GM21367 (cell line): ENCODE measurements at regions not wholly inside any gene's neighbourhood (a gene's known extent, or its start where the extent isn't known, plus 50 kb on each side); places are given as distances from the start of the nearest gene placed in this dataset.
A peak's percentile ranks its signal among the peaks of the same experiment; 100 is the strongest.

Source experiments
- ATAC-seq: cut with Tn5 transposase; IDR thresholded peaks from one replicate; pipeline ENCODE4 v1.9.1; 2021; ENCODE audit not compliant: unreplicated experiment

DNA sequence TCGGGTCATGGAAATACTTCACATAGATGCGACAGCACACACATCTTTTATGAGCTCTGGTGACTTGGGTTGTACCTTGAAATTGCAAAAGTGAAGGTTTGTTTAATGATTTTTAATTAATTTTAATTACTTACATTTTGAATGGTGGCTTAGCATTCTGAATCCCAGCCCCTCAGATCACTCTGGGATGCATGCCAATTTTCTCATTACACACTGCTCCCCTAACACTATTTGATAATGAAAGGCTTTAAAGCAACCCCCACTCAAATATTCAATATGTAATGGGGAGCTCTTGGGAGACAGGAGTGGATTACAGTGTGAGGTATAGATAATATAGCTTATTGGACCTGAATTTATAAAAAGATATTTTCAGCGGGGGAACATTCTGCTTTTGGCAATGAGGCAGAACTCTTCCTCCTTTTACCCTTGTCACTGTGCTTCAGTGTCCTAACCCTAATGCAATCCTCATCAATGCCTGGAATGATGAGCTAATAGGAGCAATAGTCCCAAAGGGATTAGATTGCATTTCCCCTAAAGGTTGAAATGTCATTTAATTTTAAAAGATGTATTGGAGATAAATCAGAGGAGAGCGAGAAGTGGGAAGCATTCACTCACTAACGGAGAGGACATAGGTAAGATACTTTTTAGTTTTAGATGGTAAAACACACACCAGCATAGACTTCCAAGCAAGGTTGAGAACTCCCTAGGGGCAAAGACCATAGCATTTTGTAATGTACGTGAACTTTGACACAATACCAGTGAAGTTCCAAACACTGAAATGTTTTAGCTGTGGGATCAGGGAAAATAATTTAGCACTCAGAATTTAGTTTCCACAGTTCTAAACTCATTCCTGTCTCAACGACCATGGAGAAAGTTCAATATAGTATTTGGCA, 384.1 kb upstream of the PLXNA2 start:
- no peak for ATAC-seq

DNA sequence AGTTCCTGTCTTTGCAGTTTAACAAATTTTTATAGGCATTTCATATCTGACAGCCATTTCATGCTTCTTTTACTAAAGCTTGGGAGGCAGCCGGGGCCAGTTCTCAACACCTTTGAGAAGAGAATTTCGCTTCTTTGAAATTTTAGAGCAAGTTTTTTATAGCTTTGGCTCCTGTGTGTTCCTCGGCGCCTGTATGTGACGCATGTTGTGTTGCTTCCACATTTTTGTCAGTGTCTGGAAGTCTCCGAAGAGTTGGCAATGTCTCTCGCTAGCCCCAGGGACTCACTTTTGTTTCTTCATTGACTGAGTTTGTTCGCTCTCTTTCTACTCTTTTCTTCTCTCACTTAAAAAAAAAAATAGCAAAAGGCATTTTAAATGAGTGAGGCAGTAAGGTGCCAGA, 386.9 kb upstream of the PLXNA2 start:
- no peak for ATAC-seq

DNA sequence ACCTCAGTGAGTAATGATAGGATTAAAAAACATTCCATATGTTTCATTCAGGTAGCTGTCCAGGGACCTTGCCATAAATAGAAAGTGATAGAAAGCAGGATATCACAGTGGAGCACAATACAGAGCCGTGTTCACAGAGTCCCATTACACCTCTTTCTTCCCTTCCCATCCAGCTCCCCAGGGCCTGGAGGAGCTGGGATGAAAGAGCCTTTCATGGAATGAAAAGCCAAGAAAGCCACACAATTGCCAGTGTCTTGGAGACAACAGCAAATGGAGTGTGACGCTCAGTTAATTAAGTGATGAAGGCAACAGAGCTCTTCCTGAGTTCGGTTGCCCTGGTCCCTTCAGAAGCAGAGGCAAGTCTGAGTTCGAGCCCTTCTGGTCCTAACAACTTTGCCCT, 387.3 kb upstream of the PLXNA2 start:
- no peak for ATAC-seq

DNA sequence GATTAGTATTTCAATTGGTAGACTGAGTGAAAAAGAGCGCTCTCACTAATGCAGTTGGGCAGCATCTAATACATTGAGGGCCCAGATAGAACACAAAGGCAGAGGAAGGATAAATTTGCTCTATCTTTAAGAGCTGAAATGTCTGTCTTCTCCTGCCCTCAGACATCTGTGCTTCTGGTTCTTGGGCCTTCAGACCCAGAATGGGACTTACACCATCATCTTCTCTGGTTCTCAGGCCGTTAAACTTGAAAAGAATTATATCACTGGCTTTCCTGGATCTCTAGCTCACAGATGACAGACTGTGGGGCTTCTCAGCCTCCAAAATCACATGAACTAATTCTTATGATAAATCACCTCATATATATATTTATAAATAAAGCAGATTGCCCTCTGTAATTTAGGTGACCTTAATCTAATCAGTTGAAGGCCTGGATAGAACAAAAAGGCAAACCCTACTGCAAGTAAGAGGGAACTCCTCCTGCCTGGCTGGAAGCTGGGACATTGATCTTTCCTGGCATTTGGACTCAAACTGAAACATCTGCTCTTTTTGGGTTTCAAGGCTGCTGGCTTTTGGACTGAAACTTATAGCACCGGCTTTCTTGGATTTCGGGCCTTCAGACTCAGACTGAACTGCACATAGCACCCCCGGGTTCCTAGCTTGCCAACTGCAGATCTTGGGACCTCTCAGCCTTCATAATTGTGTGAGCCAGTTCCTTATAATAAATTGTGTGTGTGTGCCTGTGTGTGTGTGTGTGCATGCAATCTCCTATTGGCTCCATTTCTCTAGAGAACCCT, 390.4 kb upstream of the PLXNA2 start:
- no peak for ATAC-seq

DNA sequence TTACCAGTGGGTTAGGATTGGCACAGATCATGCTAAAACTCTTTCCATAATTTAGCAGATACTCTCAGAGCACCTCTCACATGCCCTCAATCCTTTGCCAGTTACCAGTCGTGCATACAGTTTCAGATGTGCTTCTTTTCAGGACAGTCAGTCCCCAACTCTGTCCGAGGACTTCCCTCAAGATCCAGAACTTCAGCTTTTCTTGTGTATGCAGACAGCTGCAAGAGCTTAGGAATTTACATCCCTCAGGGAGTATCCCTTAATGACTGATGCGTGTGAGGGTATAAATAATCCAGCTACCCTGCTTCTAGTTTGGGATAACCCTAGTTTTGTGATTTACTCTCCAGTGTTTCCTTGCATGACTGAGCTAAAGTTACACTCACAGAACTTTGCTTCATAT, 393.0 kb upstream of the PLXNA2 start:
- no peak for ATAC-seq

DNA sequence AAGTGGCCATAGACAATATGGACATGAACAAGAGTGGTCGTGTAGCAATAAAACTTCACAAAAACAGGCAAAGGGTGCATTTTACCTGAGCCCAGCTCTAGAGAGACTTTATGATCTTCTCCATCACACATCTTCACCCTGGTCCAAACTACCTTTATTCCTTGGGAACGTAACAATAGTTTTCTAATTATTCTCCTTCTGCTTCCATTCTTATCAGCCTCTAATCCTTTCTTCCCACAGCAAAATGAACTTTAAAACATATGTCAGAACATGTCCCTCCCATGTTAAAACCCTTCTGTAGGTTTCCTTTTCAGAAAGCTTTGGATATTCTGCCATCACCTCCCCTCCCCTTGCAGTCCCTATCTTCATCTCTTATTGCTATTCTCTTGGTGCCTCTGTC, 395.2 kb upstream of the PLXNA2 start:
- no peak for ATAC-seq

DNA sequence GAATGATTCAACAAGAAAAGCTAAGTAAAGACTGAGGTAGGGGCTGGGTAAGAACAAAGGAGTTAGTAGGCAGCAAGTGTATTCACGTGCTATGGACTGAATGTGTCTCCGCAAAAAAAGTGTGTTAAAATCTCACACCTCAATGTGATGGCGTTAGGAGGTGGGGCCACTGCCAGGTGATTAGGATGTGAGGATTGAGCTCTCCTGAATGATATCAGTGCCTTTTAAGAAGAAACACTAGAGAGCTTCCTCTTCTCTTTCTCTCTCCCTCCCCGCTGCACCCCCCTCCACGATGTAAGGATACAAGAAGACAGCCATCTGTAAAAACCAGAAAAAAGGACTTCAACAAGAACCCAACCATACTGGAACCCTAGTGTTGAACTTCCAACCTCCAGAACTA, 396.1 kb upstream of the PLXNA2 start:
- ATAC-seq, result no peak

DNA sequence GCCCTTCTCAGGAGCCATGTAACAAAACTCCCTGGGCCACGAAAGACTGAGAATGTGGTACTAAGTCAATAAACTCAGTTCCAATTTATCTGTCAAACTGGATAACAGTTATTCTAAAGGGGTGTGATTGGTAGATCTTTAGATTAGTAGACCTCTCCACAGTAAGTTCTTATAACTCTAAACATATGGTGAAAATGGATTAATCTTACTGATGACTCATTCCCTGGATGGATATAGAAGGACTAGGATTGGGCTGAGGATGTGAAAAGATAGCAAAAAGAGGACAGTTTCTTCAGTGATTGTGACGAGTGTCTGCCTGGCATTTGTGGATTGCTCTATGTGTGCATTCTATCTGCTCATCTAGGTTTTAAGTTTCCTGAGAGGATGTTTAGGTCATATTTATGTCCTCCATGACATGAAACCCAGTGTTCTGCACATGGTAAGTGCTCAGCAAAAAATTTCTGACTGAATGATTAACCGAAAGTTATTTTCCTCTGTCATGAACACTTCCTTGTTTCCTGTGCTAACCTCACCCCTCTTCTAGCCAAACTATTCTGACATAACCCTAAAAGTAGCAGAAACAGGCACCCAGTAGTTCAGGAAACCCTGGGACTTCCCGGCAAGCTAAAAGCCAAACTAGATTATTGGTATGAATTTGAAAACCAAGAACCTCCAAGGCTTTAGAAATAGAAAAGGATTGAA, 397.5 kb upstream of the PLXNA2 start:
- no peak for ATAC-seq

DNA sequence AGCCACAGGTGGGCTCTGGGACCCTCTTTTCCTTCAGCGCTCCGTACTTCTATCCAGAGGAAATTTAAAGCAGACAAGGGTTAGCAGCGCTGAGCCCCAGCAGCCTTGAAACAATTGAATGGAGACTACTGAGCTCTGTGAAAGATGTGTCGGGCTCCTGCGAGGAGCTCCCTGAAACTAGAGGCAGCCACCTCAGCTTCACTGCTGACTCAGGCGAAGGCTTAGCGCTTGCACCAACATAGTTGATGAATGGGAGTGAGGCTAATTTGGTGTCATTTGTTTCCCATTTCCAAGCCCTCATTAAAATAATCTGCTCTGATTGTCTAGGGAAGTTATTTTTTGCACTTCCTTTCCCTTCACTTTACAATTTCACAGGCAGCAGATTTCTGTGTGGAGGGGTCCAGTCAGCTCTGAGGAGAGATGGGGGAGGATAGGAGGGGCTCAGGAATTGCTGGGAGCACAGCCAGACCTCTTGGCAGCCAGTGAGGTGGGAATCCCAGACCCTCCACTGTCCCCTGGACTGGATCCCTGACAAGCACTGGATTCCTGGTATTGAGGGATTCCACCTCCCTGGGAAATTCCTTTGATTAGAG, 398.9 kb upstream of the PLXNA2 start:
- ATAC-seq, result no peak

DNA sequence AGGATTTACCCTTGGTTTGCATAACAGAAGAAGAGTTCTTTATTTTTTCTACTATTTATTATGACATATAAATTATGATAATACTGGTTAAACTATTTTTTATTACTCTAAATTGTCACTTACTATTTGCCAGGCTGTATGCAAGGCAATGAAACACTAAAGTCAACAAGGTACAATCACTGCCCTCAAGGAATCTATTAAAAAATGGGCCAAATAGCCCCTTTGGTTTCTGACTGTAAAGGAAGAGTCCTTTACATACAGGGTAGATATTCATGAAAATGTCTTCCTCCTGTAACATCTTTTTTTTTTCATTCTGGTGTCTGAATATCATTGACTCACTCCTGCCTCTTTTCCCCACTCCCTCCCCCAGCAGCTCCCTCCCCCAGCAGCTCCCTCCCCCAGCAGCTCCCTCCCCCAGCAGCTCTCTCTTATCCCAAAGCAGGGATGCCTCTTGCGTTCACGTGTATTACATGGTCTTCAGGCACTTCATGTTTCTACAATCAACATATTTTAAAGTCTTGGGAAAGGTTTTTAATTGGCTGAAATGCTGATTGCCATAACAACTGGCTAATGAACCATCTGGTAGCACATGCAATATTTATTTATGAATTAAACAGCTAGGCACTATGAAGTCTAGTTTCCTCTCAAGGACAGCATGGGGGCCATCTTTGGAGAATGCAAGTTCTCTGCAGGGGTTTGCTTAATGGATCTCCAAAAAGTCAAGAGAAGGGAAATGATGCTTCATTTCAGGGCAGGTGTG, 400.4 kb upstream of the PLXNA2 start:
- ATAC-seq, result no peak

DNA sequence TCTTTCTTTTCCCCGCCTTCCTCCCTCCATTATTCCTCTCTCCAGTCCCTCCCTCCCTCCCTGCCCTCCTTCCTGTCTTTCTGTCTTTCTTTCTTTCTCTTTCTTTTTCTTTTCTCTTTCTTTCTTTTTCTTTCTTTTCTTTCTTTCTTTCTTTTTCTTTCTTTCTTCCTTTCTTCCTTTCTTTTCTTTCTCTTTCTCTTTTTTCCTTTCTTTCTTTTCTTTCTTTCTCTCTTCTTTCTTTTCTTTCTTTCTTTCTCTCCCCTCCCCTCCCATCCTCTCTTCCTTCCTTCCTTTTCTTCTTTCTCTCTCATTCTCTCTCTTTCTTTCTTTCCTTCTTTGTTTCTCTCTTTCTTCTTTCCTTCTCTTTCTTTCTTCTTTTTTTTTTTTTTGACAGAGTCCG, 402.2 kb upstream of the PLXNA2 start:
- no peak for ATAC-seq

DNA sequence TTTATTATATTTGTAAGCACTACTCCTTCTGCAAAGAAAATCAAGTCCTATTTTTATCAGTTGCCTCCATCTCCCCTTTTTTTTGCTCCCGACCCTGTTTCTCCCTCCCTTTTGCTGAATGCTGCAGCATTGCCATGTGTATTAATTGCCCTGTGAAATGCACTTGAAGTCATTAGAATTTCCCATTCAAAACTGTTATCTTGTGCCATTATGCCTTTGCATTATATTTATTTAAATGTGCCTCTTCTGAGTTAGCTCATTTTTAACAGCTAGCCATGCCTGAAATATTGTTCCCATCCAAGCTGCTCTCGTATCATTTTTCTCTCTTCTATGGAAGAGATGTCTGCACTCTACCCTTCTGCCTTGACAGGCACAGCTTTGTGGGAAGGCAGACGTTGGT, 404.0 kb upstream of the PLXNA2 start:
- no peak for ATAC-seq

DNA sequence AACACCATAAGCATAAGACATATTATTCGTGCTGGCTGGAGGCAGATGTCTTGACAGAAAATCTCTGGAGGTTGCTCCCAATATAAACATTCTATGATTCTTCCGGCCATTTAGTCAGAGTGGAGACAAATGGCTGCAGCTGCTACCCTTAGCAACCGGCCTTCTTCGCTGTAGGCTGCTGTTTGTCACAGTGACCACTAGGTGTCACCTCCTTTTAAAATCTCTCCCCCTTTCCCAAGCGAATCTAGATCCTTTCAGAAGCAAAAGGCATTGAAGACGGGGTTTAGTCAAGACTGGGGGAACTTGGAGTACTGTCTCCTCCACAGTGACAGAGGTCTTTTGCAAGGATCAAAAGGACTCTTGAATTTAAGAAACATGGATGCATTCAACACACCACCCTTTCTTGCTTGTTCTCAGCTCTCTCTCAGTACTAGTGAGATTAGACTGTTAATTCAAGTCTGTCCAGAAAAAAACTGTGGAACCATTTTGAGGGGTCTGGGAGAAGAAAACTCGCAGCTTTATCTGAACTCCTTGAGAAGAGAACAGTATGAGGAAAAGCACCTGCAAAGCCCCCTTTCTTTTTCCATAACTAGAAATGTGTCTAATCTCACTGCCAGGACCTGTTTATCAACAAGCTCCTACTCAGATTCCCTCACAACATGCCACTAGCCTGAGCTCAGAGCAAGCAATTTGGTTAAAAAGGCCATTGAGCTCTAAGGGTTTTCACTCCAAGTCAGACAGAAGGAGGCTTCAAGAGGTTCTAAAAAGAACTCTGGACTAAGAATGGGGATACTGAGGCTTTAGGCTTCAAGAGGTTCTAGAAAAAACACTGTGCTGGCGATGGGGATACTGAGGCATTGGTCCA, 408.3 kb upstream of the PLXNA2 start:
- ATAC-seq, result peak; percentile 84

DNA sequence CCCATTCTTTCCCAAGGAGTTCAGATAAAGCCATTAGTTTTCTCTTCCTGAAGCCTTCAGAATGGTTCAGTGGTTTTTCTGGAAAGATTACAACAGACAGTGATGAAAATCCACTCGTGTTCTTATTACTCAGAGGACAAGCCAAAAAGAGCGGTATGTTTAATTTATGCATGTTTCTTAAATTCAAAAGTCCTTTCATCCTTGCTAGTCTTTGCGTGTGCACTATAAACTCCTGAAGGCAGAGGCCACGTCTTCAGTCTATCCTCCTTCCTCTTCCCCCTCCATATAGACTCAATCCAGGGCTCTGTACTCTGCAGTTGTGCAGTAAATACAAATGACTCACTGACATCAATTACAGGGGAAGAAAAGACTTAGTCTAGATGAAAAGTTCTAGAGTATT, 409.2 kb upstream of the PLXNA2 start:
- no peak for ATAC-seq

DNA sequence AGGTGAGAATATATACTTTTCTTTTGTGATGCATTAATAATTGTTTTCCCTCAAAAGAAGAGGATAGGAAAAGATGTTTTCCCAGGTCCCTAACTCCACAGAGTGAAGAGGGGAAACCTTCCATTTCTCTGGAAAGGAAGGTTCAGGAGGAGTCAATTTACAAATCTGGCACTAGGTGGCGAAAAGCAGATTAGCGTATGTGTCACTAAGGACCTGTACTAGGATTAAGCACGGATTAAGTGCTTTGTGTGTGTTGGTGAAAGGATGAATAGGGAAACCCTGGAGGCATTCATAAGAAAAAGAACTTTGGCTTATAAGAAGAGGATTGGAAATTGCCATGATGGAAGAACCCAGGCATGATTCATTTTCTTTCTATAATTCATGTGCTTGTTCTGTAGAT, 410.1 kb upstream of the PLXNA2 start:
- ATAC-seq, result no peak

DNA sequence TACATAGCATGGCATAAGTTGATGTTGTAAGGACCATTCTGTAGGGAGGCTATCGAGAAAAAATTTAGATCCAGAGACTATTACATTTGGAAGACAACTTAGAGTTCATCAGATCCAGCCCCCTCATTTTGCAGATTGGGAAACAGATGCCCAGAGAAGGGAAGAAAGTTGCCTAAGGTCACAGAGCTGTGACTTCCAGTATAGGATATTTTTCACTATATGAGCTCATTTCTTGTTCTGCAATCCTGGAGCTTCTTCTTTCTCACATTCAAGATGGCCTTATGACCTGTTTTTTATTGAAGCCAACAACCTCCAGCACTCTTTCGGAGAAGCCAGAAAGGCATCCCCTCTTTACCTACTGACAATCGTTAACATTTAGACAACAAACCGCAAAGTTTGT, 421.8 kb upstream of the PLXNA2 start:
- no peak for ATAC-seq

DNA sequence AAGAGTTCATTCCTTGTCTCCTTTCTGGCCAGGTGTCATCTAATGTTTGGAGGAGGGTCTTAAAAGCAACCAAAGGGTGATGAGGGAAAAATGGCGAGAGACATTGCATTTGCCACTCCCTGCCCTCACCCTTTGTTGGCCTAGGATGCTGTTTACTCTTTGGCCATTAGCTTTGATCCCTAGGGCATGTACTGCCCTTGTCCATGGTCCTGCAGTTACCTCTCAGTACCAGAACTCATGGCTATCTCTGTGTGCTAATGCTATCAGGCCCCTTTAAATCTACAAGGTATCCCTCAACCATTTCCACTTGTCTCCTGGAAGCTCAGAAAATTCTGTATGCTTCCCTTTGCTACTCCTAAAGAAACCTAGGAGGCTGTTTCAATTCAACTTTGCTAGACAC, 424.8 kb upstream of the PLXNA2 start:
- ATAC-seq, result no peak

DNA sequence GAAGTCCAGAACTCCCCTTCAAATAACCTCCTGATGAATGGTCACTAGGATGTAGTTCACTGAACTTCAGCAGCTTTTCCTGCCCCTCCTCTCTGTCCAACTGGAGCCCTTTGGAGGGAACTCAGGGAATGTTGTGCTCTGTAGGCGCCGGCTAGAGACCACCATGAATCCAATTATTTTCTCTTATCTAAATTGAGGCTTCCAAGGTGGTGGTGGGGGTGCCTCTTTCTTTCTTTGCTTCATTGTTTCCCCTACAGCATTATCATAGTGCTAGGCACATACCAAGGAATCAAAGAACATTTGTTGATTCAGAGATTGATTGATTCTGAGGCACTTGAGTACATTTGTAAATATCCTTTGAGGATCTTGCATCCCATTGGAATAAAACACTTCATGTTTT, 426.6 kb upstream of the PLXNA2 start:
- no peak for ATAC-seq

DNA sequence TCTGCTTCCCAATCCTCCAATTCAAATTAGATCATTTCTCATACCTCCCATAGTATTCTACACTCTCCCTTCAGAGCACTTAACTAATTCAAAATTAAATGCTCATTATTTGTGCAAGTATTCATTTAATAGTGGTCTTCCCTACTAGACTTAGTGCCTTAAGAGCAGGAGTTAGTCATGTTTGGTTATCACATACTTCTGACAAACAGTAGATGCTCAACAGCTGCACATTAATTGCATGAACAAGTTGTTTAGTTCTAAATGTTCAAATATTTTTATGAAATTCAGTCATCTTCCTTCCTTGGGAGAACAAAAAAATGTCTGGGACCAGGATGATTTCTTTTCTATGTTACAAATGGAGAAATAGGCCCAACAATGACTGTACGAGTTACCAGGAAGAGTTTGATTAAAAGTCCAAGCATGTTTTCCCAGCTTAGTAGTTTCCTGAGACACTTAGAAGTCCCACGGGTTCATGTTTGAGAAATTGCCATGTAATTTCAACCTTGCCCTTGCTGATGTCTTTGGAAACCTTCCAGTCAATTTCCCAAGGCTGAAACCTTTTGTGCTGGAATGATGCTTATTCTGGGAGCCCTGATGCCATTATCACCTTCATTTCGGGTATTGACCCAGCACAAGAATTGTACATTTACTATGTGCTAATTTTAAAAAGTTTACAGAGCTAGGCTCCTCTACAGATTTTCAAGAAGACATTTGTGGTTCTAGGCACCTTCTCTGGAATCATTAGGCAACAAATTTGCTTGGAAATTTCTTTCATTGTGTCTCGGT, 437.9 kb upstream of the PLXNA2 start:
- ATAC-seq, result no peak
